ENCODE measurements at regions not wholly inside any gene's neighbourhood (a gene's known extent, or its start where the extent isn't known, plus 50 kb on each side); places are given as distances from the start of the nearest gene placed in this dataset.
"Not testable (repeated sequence)": the region's sequence is repeated elsewhere in the genome, so short reads cannot be mapped to it uniquely, and the experiment has no call there.

DNA sequence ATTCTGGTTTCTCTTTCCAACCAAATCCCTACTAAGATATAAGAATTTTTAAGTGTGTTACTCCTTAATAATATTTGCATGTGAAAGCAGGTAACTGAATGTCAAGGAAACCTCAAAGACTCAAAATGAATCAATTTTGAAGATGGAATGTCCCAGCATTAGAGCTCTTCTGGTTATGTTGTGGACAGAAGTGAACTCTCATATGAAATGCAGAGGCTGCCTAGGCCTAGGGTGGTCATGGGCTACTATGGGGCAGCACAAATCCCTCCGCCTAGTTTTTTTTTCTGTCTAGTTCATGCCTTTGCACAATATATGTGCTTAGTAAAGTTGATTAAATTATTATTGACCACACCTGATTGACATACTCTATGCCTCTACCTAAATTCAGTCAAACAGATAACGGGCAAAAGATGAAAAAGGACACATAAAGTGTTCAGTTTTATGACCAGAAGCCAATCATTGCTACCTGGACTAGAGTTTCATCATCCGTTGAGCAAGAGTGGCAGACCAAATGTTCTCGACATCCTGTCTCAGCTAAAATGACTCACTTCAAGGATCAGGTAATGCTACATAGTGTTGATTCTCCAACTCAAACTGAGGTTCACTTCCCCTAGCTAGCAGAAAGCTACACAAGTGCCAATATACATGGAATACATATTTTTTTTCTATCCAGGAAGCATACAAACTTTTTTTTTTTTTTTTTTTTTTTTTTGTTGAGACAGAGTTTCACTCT is 1211.4 kb downstream of the VRK1 start:
- no peaks in the 10 kb centered on the region for H3K36me3 ChIP-seq
- intact Hi-C loops (cut with DNase I) = no loop called here
- no peaks in the 10 kb centered on the region for H3K4me1 ChIP-seq
- 93 to 95% methylated on average over 4 of the region's 4 CpGs for WGBS, 2 donors
- no peak for DNase-seq
- no peak for TF ChIP-seq POLR2A (IDR thresholded peaks at IDR 0.05)
- TF ChIP-seq, protein P1, sequence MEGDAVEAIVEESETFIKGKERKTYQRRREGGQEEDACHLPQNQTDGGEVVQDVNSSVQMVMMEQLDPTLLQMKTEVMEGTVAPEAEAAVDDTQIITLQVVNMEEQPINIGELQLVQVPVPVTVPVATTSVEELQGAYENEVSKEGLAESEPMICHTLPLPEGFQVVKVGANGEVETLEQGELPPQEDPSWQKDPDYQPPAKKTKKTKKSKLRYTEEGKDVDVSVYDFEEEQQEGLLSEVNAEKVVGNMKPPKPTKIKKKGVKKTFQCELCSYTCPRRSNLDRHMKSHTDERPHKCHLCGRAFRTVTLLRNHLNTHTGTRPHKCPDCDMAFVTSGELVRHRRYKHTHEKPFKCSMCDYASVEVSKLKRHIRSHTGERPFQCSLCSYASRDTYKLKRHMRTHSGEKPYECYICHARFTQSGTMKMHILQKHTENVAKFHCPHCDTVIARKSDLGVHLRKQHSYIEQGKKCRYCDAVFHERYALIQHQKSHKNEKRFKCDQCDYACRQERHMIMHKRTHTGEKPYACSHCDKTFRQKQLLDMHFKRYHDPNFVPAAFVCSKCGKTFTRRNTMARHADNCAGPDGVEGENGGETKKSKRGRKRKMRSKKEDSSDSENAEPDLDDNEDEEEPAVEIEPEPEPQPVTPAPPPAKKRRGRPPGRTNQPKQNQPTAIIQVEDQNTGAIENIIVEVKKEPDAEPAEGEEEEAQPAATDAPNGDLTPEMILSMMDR (IDR thresholded peaks at IDR 0.05) = no peak
- no peak overlapping the region for H3K4me3 ChIP-seq (replicated peaks in 1 of 3)
- H3K27ac ChIP-seq = no peak overlapping the region
- H3K9me3 ChIP-seq = no peaks in the 10 kb centered on the region
- H3K27me3 ChIP-seq = no peaks in the 10 kb centered on the region

DNA sequence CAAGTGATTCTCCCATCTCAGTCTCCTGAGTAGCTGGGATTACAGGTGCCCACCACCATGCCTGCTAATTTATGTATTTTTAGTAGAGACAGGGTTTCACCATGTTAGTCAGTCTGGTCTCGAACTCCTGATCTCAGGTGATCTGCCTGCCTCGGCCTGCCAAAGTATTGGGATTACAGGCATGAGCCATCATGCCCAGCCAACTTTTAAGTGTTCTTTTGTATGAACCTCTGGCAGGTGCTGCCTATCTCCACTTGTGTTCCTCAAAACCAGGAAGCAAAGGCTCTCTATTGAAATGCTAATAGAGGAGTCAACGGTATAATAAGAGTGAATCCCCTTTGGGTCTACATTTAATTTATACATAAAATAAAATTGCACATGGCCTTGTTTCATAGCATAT is 1212.0 kb downstream of the VRK1 start:
- H3K36me3 ChIP-seq; DNase-seq; H3K27ac ChIP-seq; intact Hi-C loops (cut with DNase I); H3K4me3 ChIP-seq (replicated peaks in 1 of 3); H3K4me1 ChIP-seq; H3K9me3 ChIP-seq; H3K27me3 ChIP-seq: not testable (repeated sequence)
- WGBS, 2 donors = 87 to 93% methylated on average over 3 of the region's 3 CpGs

DNA sequence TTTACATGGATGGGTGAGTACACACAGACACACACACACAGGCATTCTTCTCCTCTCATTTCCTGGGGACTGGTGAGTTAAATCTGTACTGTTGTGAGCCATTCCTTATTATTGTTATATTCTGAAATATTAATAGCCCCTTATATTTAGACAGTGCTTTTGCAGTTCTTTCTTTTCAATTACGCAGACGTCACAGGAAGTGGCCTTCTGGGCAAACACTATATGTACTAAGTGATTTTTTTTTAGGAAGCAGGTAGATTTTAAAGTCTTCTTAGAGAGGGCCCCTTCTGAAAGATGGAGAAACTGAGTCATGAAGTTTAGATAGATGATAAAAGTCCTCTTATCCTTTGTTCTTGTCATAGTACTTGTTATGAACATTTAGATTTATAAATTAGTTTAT is 1213.6 kb downstream of the VRK1 start:
- Histone ChIP-seq H3K4me3 (replicated peaks in 1 of 3) (no peak overlapping the region), H3K4me1 (no peaks in the 10 kb centered on the region), H3K9me3 (no peaks in the 10 kb centered on the region), H3K27ac (no peak overlapping the region), H3K36me3 (no peaks in the 10 kb centered on the region), H3K27me3 (no peaks in the 10 kb centered on the region)
- intact Hi-C loops (cut with DNase I) = no loop called here
- TF ChIP-seq, protein P1 (IDR thresholded peaks at IDR 0.05) = no peak
- no peak for TF ChIP-seq POLR2A (IDR thresholded peaks at IDR 0.05)
- WGBS, 2 donors = 72 to 74% methylated on average over 2 of the region's 2 CpGs
- no peak for DNase-seq

DNA sequence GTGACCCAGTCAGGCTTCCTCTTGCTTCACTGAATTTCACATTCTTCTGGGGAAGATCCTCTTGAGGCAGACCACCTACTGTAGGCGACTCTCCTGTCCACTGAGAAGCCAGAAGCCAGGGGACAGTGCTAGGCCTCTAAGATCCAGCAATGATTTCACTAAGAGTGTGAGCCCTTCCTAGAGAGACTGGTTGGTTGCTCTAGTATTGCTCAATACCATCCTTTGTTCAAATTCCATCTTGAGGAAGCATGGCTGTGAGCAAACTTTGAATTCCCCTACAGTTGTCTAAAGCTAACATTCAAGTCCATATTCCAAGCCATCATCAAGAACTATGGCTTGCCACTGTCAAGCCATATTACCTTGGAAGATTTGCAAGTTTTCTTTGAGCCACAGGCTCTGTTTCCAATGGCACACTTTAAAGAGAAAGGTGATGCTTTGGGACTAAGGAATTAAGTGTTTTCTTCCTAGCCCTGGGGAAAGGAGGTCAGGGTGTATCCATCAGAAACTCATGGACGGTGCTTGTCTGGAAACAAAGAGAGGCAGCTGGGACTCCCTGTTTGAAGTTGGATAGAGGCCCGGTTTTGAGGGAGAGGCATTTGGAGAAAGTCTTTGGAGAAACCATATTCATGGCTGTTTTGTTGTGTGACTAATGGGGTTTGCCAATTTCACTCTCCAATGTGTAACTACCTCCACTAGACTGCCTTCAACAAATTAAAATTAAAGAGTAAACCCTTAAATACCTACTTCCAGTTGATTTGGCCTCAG is 1217.9 kb downstream of the VRK1 start:
- WGBS, 2 donors = 83 to 90% methylated on average over 3 of the region's 3 CpGs
- Histone ChIP-seq H3K36me3 (no peaks in the 10 kb centered on the region), H3K27ac (no peak overlapping the region), H3K4me3 (replicated peaks in 1 of 3) (no peak overlapping the region), H3K4me1 (no peaks in the 10 kb centered on the region), H3K9me3 (no peaks in the 10 kb centered on the region), H3K27me3 (no peaks in the 10 kb centered on the region)
- intact Hi-C loops (cut with DNase I) = no loop called here
- DNase-seq = no peak
- TF ChIP-seq POLR2A (IDR thresholded peaks at IDR 0.05) = no peak
- TF ChIP-seq, protein P1 (IDR thresholded peaks at IDR 0.05) = no peak

DNA sequence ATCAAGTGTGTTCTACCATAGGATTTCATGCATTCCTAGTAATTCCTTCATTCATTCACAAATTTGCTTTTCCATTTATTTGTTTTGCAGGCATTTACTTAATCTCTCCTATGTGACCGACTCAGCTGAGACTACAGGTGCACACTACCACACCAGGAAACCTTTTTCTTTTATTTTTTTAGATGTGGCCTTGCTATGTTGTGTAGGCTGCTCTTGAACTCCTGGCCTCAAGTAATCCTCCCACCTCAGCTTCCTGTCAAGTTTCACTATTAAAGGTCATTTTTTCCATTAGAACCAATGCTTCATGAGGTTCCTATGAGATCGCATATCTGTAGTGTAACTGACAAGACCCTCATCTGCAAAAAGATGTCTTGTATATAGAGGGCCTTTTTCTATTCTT is 1218.7 kb downstream of the VRK1 start:
- H3K36me3 ChIP-seq = no peaks in the 10 kb centered on the region
- WGBS, 2 donors = 45 to 73% methylated on average over 2 of the region's 2 CpGs
- no peak overlapping the region for H3K27ac ChIP-seq
- DNase-seq = no peak
- no peaks in the 10 kb centered on the region for H3K9me3 ChIP-seq
- no peaks in the 10 kb centered on the region for H3K27me3 ChIP-seq
- H3K4me3 ChIP-seq (replicated peaks in 1 of 3) = no peak overlapping the region
- no peaks in the 10 kb centered on the region for H3K4me1 ChIP-seq
- intact Hi-C loops (cut with DNase I) = no loop called here
- no peak for TF ChIP-seq POLR2A (IDR thresholded peaks at IDR 0.05)
- TF ChIP-seq, protein P1 (IDR thresholded peaks at IDR 0.05) = no peak
